HEK293T (cell line): ENCODE measurements at regions not wholly inside any gene's neighbourhood (a gene's known extent, or its start where the extent isn't known, plus 50 kb on each side); places are given as distances from the start of the nearest gene placed in this dataset.

Experiments used
- ARNT ChIP-seq: fragments of 450-650 bp; IDR thresholded peaks from 2 replicates; pipeline ENCODE4 v1.6.1; 2017; ENCODE audit warnings: mild to moderate bottlenecking
- BHLHE40 ChIP-seq: fragments of 450-650 bp; IDR thresholded peaks from 2 replicates; pipeline ENCODE4 v1.6.1; 2016; ENCODE audit warnings: mild to moderate bottlenecking, moderate library complexity, borderline replicate concordance
- FOXK2 ChIP-seq: fragments of 450-650 bp; IDR thresholded peaks from 2 replicates; pipeline ENCODE4 v1.6.1; 2016; ENCODE audit warnings: mild to moderate bottlenecking
- FOXM1 ChIP-seq: fragments of 450-650 bp; IDR thresholded peaks from 2 replicates; pipeline ENCODE4 v1.6.1; 2017; ENCODE audit warnings: mild to moderate bottlenecking, borderline replicate concordance
- HDGF ChIP-seq: fragments of 450-650 bp; IDR thresholded peaks from 2 replicates; pipeline ENCODE4 v1.6.1; 2017; ENCODE audit warnings: antibody characterized with exemption, borderline replicate concordance
- L3MBTL2 ChIP-seq: fragments of 450-650 bp; conservative IDR thresholded peaks from 2 replicates; pipeline ENCODE4 v1.6.1; 2016; ENCODE audit warnings: mild to moderate bottlenecking
- NFRKB ChIP-seq: fragments of 450-650 bp; IDR thresholded peaks from 2 replicates; pipeline ENCODE4 v1.6.1; 2016; ENCODE audit warnings: mild to moderate bottlenecking, moderate library complexity
- SP1 ChIP-seq: fragments of 450-650 bp; IDR thresholded peaks from 2 replicates; pipeline ENCODE4 v1.6.1; 2017
- SUZ12 ChIP-seq: fragments of 450-650 bp; IDR thresholded peaks from 2 replicates; pipeline ENCODE4 v1.6.1; 2016; ENCODE audit warnings: mild to moderate bottlenecking
- TARDBP ChIP-seq: fragments of 450-650 bp; IDR thresholded peaks from 2 replicates; pipeline ENCODE4 v1.6.1; 2016
- ZNF384 ChIP-seq: fragments of 450-650 bp; IDR thresholded peaks from 2 replicates; pipeline ENCODE4 v1.6.1; 2016
- TF ChIP-seq, protein P1 (sequence below): fragments of 450-650 bp; IDR thresholded peaks from 2 replicates; pipeline ENCODE4 v1.6.1; 2016

DNA sequence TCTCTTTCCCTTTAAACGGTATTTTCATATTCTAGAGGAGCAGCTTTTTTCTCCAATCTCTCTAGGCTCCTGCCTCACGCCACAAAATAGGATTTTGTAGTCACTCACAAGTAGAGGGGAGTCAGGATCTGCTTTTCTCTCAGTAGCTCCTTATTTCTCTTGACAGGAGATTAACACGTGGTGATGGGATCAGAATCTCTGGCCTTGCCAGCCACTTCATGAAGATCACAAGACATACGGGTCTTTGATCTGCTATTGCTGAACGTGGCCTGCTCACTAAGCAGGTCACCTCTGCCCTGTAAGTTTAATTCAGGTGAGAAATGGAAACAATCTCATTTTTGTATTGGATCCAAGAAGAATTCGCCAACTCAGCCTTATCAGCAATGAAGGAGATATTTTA is 257.5 kb downstream of the DIRAS2 start:
- TF ChIP-seq FOXK2 (no peak), ZNF384 (no peak), FOXM1 (no peak), SUZ12 (no peak), TARDBP (no peak), L3MBTL2 (no peak), SP1 (no peak), HDGF (no peak), NFRKB (no peak), ARNT (no peak), BHLHE40 (no peak)
- TF ChIP-seq, protein P1, sequence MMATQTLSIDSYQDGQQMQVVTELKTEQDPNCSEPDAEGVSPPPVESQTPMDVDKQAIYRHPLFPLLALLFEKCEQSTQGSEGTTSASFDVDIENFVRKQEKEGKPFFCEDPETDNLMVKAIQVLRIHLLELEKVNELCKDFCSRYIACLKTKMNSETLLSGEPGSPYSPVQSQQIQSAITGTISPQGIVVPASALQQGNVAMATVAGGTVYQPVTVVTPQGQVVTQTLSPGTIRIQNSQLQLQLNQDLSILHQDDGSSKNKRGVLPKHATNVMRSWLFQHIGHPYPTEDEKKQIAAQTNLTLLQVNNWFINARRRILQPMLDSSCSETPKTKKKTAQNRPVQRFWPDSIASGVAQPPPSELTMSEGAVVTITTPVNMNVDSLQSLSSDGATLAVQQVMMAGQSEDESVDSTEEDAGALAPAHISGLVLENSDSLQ = no peak
